GM12878 (cell line): ENCODE measurements at regions not wholly inside any gene's neighbourhood (a gene's known extent, or its start where the extent isn't known, plus 50 kb on each side); places are given as distances from the start of the nearest gene placed in this dataset.

Experiments
- ATAC-seq: fragments of 200-7000 bp; cut with Tn5 transposase; 3 replicates; pipeline ENCODE4 v1.9.1; 2020; ENCODE audit warnings: mild to moderate bottlenecking, moderate library complexity
- BruUV-seq: library from RNA; stranded (reverse); fragments of 400-500 nt; replicated peaks from 2 replicates; lab custom pipeline; 2021; lab: Mats Ljungman, UMichigan
- CTCF ChIA-PET: fragments of 300-600 bp; sonication (Branson Sonifier 250); formaldehyde crosslinking; extraction: SDS; loops from one replicate; lab custom pipeline; 2021; ENCODE audit warnings: inconsistent platforms; lab: Yijun Ruan, JAX
- POLR2A ChIA-PET: fragments of 350-600 bp; formaldehyde crosslinking; extraction: SDS; loops from one replicate; lab custom pipeline; 2021; ENCODE audit warnings: inconsistent platforms; lab: Charles Lee
- RAD21 ChIA-PET: fragments of 300-600 bp; sonication (Branson Sonifier 250); formaldehyde crosslinking; loops from one replicate; lab custom pipeline; 2023; ENCODE audit warnings: antibody characterized with exemption; ENCODE audit not compliant: unreplicated experiment; lab: Charles Lee
- SMC1A ChIA-PET: fragments of 300-600 bp; sonication (Branson Sonifier 250); formaldehyde crosslinking; loops from one replicate; lab custom pipeline; 2023; ENCODE audit not compliant: unreplicated experiment, uncharacterized antibody; lab: Charles Lee
- DNase-seq: peaks from one replicate; pipeline ENCODE4 v3.0.0-alpha.2; 2011; ENCODE audit warnings: low read depth, low spot score
- FAIRE-seq: peaks from 3 replicates; lab custom pipeline; 2011; peaks lifted over from hg19 to GRCh38; lab: Jason Lieb, UNC
- H2AFZ ChIP-seq: 2 replicates; pipeline ENCODE4 v1.6.0; 2011; ENCODE audit warnings: low read depth, low read length, control low read depth; ENCODE audit not compliant: control insufficient read depth
- H3K27ac ChIP-seq: 2 replicates; pipeline ENCODE4 v1.5.1; 2011; ENCODE audit warnings: control low read depth; ENCODE audit not compliant: control insufficient read depth, insufficient read depth
- H3K27me3 ChIP-seq, 2 experiments: replicated peaks in 1 of 2; 2 replicates each; pipeline versions ENCODE4 v1.6.0 to v1.6.1; 2011; ENCODE audit warnings: low read length in 1 of 2; ENCODE audit not compliant: control insufficient read depth in 2 of 2, insufficient read depth in 2 of 2
- H3K36me3 ChIP-seq, 2 experiments: 2 replicates each; pipeline ENCODE4 v1.5.1; 2011; ENCODE audit warnings: low read length in 1 of 2; ENCODE audit not compliant: control insufficient read depth in 2 of 2, insufficient read depth in 2 of 2
- H3K4me1 ChIP-seq: 2 replicates; pipeline ENCODE4 v1.6.1; 2011; ENCODE audit warnings: mild to moderate bottlenecking, low read length, moderate library complexity, mixed read lengths; ENCODE audit not compliant: control insufficient read depth, insufficient read depth
- H3K4me2 ChIP-seq: 2 replicates; pipeline ENCODE4 v1.6.0; 2011; ENCODE audit warnings: control low read depth; ENCODE audit not compliant: control insufficient read depth, insufficient read depth
- H3K4me3 ChIP-seq: fragments of 200-600 bp; sonication (generic); 2 replicates; pipeline ENCODE4 v1.5.1; 2016
- H3K79me2 ChIP-seq: 2 replicates; pipeline ENCODE4 v1.6.0; 2011; ENCODE audit warnings: low read length; ENCODE audit not compliant: control insufficient read depth, insufficient read depth
- H3K9ac ChIP-seq: 2 replicates; pipeline ENCODE4 v1.8.0; 2011; ENCODE audit warnings: low read length, control low read depth, mixed read lengths; ENCODE audit not compliant: control insufficient read depth, insufficient read depth
- H3K9me3 ChIP-seq: replicated peaks from 3 replicates; pipeline ENCODE4 v1.5.1; 2011; ENCODE audit warnings: mild to moderate bottlenecking, low read length; ENCODE audit not compliant: control insufficient read depth, insufficient read depth
- H4K20me1 ChIP-seq: 2 replicates; pipeline ENCODE4 v1.6.0; 2011; ENCODE audit not compliant: control insufficient read depth, insufficient read depth
- CBFB ChIP-seq: IDR thresholded peaks from 2 replicates; pipeline ENCODE4 v1.6.1; 2016; ENCODE audit warnings: antibody characterized with exemption, low read depth
- CBX3 ChIP-seq: fragments of 200-600 bp; sonication (generic); IDR thresholded peaks from 2 replicates; pipeline ENCODE4 v1.6.1; 2016; ENCODE audit warnings: low read depth, borderline replicate concordance
- HDAC2 ChIP-seq: fragments of 200-600 bp; sonication (generic); IDR thresholded peaks from 2 replicates; pipeline ENCODE4 v1.6.1; 2017
- NR2C1 ChIP-seq: fragments of 450-650 bp; IDR thresholded peaks from 2 replicates; pipeline ENCODE4 v1.6.1; 2017; ENCODE audit warnings: antibody characterized with exemption, mild to moderate bottlenecking, moderate library complexity
- POLR2AphosphoS5 ChIP-seq: IDR thresholded peaks from 2 replicates; pipeline ENCODE4 v1.6.1; 2011; ENCODE audit warnings: mild to moderate bottlenecking, low read length, inconsistent platforms
- SP1 ChIP-seq: IDR thresholded peaks from one replicate; pipeline ENCODE4 v1.6.1; 2011; ENCODE audit warnings: low read depth, low read length
- TARDBP ChIP-seq: IDR thresholded peaks from 2 replicates; pipeline ENCODE4 v1.6.1; 2016; ENCODE audit warnings: borderline replicate concordance
- ZNF217 ChIP-seq: fragments of 450-650 bp; IDR thresholded peaks from 2 replicates; pipeline ENCODE4 v1.6.1; 2017; ENCODE audit warnings: antibody characterized with exemption, mild to moderate bottlenecking
- WGBS: methylation state at CpG from one replicate; pipeline ENCODE4 v1.1.6; 2016; ENCODE audit warnings: low lambda C conversion rate; ENCODE audit not compliant: insufficient replicate concordance, insufficient coverage; ENCODE audit errors: missing lambda C conversion rate; 5-methylcytosine and 5-hydroxymethylcytosine counted together
- in situ Hi-C: fragments of 300-500 bp; cut with MboI; formaldehyde crosslinking; loops from 9 replicates; pipeline ENCODE4 v1.14.3; 2018; ENCODE audit warnings: mixed read lengths
- intact Hi-C: fragments of 100-400 bp; cut with micrococcal nuclease; formaldehyde crosslinking; loops from one replicate; pipeline ENCODE4 v1.14.2; 2022; ENCODE audit not compliant: unreplicated experiment
- TF ChIP-seq, protein P1 (sequence below): fragments of 450-650 bp; IDR thresholded peaks from 2 replicates; pipeline ENCODE4 v1.6.1; 2016; ENCODE audit warnings: mild to moderate bottlenecking
- TF ChIP-seq, protein P2 (sequence below): IDR thresholded peaks from 2 replicates; pipeline ENCODE4 v1.6.1; 2012; ENCODE audit warnings: low read depth, low read length, improper control_type of control experiment
- TF ChIP-seq, protein P3 (sequence below): IDR thresholded peaks from 2 replicates; pipeline ENCODE4 v1.6.1; 2011; ENCODE audit warnings: low read depth, mild to moderate bottlenecking, low read length, moderate library complexity, borderline replicate concordance; ENCODE audit errors: extremely low read depth
- TF ChIP-seq, protein P4 (sequence below): fragments of 450-650 bp; IDR thresholded peaks from 2 replicates; pipeline ENCODE4 v1.6.1; 2016; ENCODE audit warnings: mild to moderate bottlenecking, moderate library complexity, borderline replicate concordance

DNA sequence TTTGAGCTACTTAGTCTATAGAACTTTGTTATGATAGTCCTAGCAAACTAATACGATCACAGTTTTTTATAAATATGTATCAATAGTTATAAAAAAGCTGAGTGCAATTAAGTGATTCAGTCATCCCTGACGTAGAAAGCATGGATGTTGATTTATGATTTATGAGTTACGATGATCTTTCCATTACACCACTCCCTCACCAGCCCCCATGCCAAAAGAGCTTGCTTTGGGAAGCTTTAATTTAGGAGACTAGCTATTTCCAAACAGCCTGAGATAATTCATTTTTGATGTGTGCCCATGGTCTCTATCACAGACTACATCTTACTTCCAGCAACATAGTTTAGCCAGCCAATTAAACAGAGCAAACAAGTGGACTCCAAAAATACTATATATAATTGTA lies 256.8 kb downstream of the GABRG2 start:
- H3K4me1 ChIP-seq = no peaks in the 10 kb centered on the region
- BruUV-seq = no TSS peak
- no peak overlapping the region for H3K4me2 ChIP-seq
- FAIRE-seq = no peak
- H2AFZ ChIP-seq = no peak overlapping the region
- WGBS = 0% methylated on average over 3 of the region's 3 CpGs
- no peaks in the 10 kb centered on the region for H3K9me3 ChIP-seq
- TF ChIP-seq, protein P1, sequence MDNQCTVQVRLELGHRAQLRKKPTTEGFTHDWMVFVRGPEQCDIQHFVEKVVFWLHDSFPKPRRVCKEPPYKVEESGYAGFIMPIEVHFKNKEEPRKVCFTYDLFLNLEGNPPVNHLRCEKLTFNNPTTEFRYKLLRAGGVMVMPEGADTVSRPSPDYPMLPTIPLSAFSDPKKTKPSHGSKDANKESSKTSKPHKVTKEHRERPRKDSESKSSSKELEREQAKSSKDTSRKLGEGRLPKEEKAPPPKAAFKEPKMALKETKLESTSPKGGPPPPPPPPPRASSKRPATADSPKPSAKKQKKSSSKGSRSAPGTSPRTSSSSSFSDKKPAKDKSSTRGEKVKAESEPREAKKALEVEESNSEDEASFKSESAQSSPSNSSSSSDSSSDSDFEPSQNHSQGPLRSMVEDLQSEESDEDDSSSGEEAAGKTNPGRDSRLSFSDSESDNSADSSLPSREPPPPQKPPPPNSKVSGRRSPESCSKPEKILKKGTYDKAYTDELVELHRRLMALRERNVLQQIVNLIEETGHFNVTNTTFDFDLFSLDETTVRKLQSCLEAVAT = no peak
- no peak for TF ChIP-seq CBX3
- TF ChIP-seq HDAC2 = no peak
- TF ChIP-seq TARDBP = no peak
- no peak for TF ChIP-seq CBFB
- TF ChIP-seq, protein P2, sequence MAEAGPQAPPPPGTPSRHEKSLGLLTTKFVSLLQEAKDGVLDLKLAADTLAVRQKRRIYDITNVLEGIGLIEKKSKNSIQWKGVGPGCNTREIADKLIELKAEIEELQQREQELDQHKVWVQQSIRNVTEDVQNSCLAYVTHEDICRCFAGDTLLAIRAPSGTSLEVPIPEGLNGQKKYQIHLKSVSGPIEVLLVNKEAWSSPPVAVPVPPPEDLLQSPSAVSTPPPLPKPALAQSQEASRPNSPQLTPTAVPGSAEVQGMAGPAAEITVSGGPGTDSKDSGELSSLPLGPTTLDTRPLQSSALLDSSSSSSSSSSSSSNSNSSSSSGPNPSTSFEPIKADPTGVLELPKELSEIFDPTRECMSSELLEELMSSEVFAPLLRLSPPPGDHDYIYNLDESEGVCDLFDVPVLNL = no peak
- no peak for TF ChIP-seq ZNF217
- no peak for TF ChIP-seq NR2C1
- no peak for TF ChIP-seq POLR2AphosphoS5
- TF ChIP-seq, protein P3, sequence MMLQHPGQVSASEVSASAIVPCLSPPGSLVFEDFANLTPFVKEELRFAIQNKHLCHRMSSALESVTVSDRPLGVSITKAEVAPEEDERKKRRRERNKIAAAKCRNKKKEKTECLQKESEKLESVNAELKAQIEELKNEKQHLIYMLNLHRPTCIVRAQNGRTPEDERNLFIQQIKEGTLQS = no peak
- TF ChIP-seq, protein P4, sequence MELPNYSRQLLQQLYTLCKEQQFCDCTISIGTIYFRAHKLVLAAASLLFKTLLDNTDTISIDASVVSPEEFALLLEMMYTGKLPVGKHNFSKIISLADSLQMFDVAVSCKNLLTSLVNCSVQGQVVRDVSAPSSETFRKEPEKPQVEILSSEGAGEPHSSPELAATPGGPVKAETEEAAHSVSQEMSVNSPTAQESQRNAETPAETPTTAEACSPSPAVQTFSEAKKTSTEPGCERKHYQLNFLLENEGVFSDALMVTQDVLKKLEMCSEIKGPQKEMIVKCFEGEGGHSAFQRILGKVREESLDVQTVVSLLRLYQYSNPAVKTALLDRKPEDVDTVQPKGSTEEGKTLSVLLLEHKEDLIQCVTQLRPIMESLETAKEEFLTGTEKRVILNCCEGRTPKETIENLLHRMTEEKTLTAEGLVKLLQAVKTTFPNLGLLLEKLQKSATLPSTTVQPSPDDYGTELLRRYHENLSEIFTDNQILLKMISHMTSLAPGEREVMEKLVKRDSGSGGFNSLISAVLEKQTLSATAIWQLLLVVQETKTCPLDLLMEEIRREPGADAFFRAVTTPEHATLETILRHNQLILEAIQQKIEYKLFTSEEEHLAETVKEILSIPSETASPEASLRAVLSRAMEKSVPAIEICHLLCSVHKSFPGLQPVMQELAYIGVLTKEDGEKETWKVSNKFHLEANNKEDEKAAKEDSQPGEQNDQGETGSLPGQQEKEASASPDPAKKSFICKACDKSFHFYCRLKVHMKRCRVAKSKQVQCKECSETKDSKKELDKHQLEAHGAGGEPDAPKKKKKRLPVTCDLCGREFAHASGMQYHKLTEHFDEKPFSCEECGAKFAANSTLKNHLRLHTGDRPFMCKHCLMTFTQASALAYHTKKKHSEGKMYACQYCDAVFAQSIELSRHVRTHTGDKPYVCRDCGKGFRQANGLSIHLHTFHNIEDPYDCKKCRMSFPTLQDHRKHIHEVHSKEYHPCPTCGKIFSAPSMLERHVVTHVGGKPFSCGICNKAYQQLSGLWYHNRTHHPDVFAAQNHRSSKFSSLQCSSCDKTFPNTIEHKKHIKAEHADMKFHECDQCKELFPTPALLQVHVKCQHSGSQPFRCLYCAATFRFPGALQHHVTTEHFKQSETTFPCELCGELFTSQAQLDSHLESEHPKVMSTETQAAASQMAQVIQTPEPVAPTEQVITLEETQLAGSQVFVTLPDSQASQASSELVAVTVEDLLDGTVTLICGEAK = no peak
- no peak for TF ChIP-seq SP1
- TF ChIP-seq, all 136 proteins: peak for 0
- H3K36me3 ChIP-seq = no peaks in the 10 kb centered on the region
- ATAC-seq (no peak), DNase-seq (no peak)
- in situ Hi-C loops (no loop called here), intact Hi-C loops (no loop called here)
- SMC1A ChIA-PET = interaction anchor here (0.6 to 5.0 kb wide), 9 partner anchors 10 to 877 kb away, joined by 3 to 34 read pairs (median 3); no protein-coding TSS in a partner anchor
- no peaks in the 10 kb centered on the region for H3K79me2 ChIP-seq
- CTCF ChIA-PET = interaction anchor here (0.9 to 1.7 kb wide), 5 partner anchors 10 to 115 kb away, joined by 3 to 5 read pairs (median 3); no protein-coding TSS in a partner anchor
- H3K9ac ChIP-seq = no peak overlapping the region
- no peaks in the 10 kb centered on the region for H3K27me3 ChIP-seq
- POLR2A ChIA-PET = no interaction called here
- RAD21 ChIA-PET = interaction anchor here (0.9 to 1.3 kb wide), 3 partner anchors 20 to 76 kb away, joined by 3 read pairs; no protein-coding TSS in a partner anchor
- H3K27ac ChIP-seq = no peak overlapping the region
- H3K4me3 ChIP-seq = no peak overlapping the region
- no peaks in the 10 kb centered on the region for H4K20me1 ChIP-seq
